Germinal center (tissue), 1 donor: ENCODE measurements at regions not wholly inside any gene's neighbourhood (a gene's known extent, or its start where the extent isn't known, plus 50 kb on each side); places are given as distances from the start of the nearest gene placed in this dataset.

ENCODE experiments used
- DNase-seq: peaks from one replicate; pipeline ENCODE4 v3.0.0; 2012; ENCODE audit warnings: mixed read lengths, low spot score

DNA sequence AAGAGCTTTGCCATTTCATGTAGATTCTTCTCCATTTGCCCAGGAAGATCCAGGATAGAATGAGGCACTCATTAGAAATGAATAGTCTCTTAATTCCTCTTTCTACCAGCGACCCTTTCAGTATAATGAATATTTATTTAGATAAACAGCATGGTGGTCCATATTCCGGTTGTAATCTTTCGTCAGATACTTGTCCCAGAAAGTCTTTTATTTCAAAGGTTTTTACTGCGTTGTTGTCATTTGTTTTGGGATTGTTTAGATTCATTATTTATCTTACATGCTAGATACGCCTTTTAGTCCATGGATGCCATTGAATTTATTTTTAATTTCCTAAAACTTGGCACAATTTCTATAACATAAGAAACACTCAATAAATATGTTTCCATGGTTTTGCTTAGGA is 139.7 kb upstream of the FLRT2 start:
- no peak for DNase-seq

DNA sequence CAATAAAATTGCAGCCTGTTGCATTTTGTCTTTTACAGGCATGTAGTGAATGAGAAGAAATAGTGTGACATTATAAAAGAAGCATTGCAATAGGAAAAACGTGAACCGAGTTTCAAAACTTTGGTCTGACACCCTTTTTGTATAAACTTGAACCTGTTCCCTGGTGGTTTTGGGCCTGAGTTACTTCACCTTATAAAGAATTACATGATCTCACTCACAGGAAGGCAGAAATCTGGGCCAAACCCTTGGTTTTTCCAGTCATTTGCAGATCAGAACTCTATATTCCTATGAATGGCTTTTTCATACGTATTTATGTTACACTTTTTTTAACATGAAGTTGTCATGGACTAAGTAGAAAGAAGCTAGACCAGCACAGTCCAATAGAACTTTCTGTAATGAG is 138.5 kb upstream of the FLRT2 start:
- DNase-seq, result no peak

- no peak for DNase-seq
Measured at GRCh38 chr14:85391892-85392291, 138.1 kb upstream of the FLRT2 start.

- no peak for DNase-seq
Measured at GRCh38 chr14:85399186-85399585, 130.8 kb upstream of the FLRT2 start.

DNA sequence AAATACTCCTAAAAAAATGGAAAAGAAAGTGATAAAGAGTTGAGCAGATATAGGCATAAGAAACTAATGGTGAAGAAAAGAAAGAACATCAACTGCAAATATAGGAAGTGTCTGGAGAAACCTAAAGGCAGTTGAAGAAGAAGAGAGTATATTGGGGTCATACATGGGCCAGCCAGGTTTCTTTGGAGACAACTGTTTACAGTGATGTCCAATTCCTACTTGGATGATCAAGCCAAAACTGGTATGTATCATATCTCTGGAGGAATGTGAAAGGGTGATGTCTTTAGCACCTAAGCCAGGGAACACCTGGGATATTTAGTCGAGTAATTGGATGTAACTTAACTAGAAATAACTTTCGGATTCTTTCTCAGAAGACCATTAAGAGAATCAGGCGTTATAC is 129.3 kb upstream of the FLRT2 start:
- DNase-seq, result no peak

- no peak for DNase-seq
Measured at GRCh38 chr14:85401384-85401783, 128.6 kb upstream of the FLRT2 start.

GRCh38 chr14:85402569-85403162 is 127.3 kb upstream of the FLRT2 start:
- no peak for DNase-seq

GRCh38 chr14:85409481-85410210 is 120.3 kb upstream of the FLRT2 start:
- DNase-seq, result no peak

GRCh38 chr14:85412756-85413155 is 117.2 kb upstream of the FLRT2 start:
- no peak for DNase-seq

DNA sequence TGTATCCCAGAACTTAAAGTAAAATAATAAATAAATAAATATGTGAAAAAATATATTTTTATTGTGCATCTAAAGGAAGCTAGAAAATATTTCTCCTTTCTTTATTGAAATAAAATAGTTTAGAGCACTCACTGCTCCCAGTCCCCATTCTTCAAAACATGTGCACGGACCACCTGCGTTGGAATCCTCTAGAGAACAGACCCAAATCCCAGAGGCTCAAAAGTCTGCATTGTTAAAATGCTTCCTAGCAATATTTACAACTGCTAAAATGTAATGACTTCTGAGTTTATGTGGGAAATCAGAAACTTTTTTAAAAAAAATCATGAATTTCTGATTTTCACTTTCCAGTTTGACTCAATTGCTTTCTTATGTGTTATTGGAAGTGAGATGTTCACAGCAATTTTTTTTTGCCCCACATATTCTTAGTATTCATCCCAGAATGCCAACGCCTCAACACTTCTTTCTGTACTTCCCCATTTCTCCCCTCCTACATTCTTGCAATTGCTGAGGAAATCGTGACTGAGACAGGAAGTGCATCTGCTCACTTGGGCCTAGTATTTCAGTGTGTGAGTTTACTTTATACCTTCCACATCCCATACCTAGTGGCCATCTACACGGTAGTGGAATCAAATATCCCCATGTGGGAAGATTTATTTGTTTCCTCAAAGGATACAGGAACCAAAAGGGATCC is 116.0 kb upstream of the FLRT2 start:
- DNase-seq, result no peak

- DNase-seq, result no peak
Measured at GRCh38 chr14:85415015-85415712, 114.8 kb upstream of the FLRT2 start.

DNA sequence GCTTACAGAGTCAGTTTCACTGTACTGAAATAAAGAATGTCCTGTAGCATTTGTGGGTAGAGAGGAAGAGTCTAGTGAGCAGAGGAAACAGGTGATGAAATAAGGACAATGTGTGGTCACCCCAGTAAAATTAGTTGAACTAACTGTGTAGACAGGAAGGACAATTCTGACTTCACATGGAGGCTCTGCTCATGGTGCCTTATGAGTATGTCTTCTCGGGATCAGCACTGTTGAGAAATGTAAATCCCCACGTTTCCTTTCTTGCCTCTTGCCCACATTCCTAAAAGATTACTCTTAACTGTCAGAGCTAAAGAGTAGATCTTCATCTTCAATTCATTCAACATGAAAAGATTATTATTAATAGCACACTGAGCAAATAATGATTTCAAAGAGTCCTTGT is 113.2 kb upstream of the FLRT2 start:
- DNase-seq, result no peak

DNA sequence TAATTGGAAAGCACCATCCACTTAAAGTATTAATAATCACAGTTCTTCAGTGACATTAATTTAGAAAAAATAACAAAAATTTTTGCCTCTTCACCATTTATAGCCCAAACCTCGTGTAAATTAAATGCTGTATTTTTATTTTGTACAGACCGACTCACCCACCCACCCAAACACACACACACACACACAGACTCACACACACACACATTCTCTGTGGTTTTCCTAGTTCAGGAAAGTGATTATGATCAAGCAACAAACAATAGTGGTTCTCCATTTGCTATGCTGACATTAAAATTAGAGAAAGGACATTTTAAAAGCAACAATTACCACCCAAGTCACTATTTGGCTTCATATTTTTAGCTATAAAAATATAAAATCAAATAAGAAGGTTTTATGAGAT is 112.5 kb upstream of the FLRT2 start:
- no peak for DNase-seq

GRCh38 chr14:85418721-85419120 is 111.2 kb upstream of the FLRT2 start:
- DNase-seq, result no peak

DNA sequence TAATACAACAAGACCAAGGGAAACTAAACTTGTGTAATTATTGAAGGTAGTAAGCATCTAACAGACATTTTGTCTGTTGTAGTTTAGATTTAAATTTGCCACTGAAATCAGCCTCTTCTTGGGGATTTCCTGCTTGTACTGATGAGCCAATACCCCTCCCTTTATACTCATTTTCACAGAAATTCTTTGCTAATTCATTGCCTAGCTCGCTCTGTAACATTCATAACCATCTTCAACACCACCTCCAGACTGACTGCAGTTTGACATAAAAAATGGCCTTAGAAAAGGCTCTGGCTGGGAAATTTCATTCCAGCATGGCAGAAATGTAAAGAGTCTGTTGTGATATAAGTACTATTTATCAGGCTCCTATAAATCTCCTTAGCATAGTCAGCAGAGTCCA is 109.7 kb upstream of the FLRT2 start:
- DNase-seq, result no peak

DNA sequence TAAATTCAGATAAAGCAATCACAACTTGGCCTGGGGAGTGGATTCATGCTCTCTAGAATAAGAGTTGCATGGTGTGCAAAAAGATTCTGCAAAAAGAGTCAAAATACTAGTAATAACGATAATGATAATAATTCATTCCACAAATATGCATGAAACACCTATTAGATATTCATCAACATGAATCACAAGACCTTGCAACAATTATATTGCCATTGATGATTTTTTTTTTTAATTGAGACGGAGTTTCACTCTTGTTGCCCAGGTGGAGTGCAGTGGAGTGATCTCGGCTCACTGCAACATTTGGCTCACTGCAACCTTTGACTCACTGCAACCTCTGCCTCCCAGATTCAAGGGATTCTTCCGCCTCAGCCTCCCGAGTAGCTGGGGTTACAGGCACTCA is 109.2 kb upstream of the FLRT2 start:
- no peak for DNase-seq

- DNase-seq, result no peak
Measured at GRCh38 chr14:85421186-85421877, 108.6 kb upstream of the FLRT2 start.

DNA sequence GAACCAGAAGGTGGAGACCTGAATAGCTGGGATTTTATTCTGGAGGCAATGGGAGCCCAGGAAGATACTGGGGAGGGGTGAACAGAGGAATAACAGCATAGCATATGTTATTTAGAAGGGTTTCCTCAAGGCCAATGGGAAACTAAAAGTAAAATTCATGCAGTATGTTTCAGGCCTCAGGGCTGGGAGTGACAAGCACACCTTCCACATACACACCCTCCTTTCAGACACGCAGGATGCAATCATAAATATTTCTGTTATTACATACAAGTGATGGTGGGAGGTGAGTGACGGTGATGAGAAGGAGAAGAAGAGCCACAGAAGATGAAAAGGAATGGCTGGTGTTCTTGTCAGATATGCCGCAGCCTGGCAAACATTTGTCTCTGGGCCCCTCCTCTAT is 106.1 kb upstream of the FLRT2 start:
- no peak for DNase-seq

GRCh38 chr14:85425507-85425906 is 104.4 kb upstream of the FLRT2 start:
- no peak for DNase-seq

GRCh38 chr14:85426068-85426935 is 103.6 kb upstream of the FLRT2 start:
- no peak for DNase-seq

GRCh38 chr14:85428926-85429325 is 101.0 kb upstream of the FLRT2 start:
- no peak for DNase-seq
